HG03060 (cell line): ENCODE measurements at regions not wholly inside any gene's neighbourhood (a gene's known extent, or its start where the extent isn't known, plus 50 kb on each side); places are given as distances from the start of the nearest gene placed in this dataset.
"Not testable (repeated sequence)": the region's sequence is repeated elsewhere in the genome, so short reads cannot be mapped to it uniquely, and the experiment has no call there.

ENCODE experiments used
- ATAC-seq: cut with Tn5 transposase; IDR thresholded peaks from one replicate; pipeline ENCODE4 v1.9.1; 2021; ENCODE audit warnings: low read depth, moderate number of reproducible peaks; ENCODE audit not compliant: unreplicated experiment

GRCh38 chr12:33672836-33673577 is 233.4 kb upstream of the SYT10 start:
- no peak for ATAC-seq

- ATAC-seq = no peak
These were observed 237.2 kb upstream of the SYT10 start for GRCh38 chr12:33676866-33677265.

- ATAC-seq = no peak
These were observed 238.8 kb upstream of the SYT10 start for GRCh38 chr12:33678221-33678964.

- no peak for ATAC-seq
These were observed 250.9 kb upstream of the SYT10 start for GRCh38 chr12:33690562-33690961.

- ATAC-seq = no peak
These were observed 263.6 kb upstream of the SYT10 start for GRCh38 chr12:33703221-33703620.

- no peak for ATAC-seq
These were observed 267.3 kb upstream of the SYT10 start for GRCh38 chr12:33706927-33707326.

- ATAC-seq = no peak
These were observed 269.3 kb upstream of the SYT10 start for GRCh38 chr12:33708935-33709334.

GRCh38 chr12:33710548-33710947 is 270.9 kb upstream of the SYT10 start:
- no peak for ATAC-seq

- no peak for ATAC-seq
These were observed 279.0 kb upstream of the SYT10 start for GRCh38 chr12:33718631-33719030.

GRCh38 chr12:33721561-33721960 is 281.9 kb upstream of the SYT10 start:
- no peak for ATAC-seq

- ATAC-seq = no peak
These were observed 285.2 kb upstream of the SYT10 start for GRCh38 chr12:33724867-33725266.

- no peak for ATAC-seq
These were observed 287.4 kb upstream of the ALG10 start for GRCh38 chr12:33734871-33735270.

GRCh38 chr12:33752854-33753253 is 269.4 kb upstream of the ALG10 start:
- no peak for ATAC-seq

- no peak for ATAC-seq
These were observed 264.6 kb upstream of the ALG10 start for GRCh38 chr12:33757701-33758100.

- ATAC-seq = no peak
These were observed 263.0 kb upstream of the ALG10 start for GRCh38 chr12:33759279-33759678.

- ATAC-seq = no peak
These were observed 259.0 kb upstream of the ALG10 start for GRCh38 chr12:33763331-33763730.

- no peak for ATAC-seq
These were observed 251.6 kb upstream of the ALG10 start for GRCh38 chr12:33770652-33771051.

GRCh38 chr12:33771889-33772288 is 250.4 kb upstream of the ALG10 start:
- no peak for ATAC-seq

- ATAC-seq = not testable (repeated sequence)
These were observed 249.2 kb upstream of the ALG10 start for GRCh38 chr12:33773091-33773490.

GRCh38 chr12:33786532-33786931 is 235.8 kb upstream of the ALG10 start:
- ATAC-seq = no peak

- ATAC-seq = no peak
These were observed 227.3 kb upstream of the ALG10 start for GRCh38 chr12:33794954-33795353.

GRCh38 chr12:33795536-33795935 is 226.8 kb upstream of the ALG10 start:
- no peak for ATAC-seq
